ENCODE measurements at regions not wholly inside any gene's neighbourhood (a gene's known extent, or its start where the extent isn't known, plus 50 kb on each side); places are given as distances from the start of the nearest gene placed in this dataset.

- dilution Hi-C loops (cut with HindIII; ENCODE audit: low sequenced_read_pairs, unreplicated experiment), result no loop called here
- no peak for TF ChIP-seq RCOR1 (IDR thresholded peaks at IDR 0.05; ENCODE audit: insufficient replicate concordance, low read length)
- no peak for TF ChIP-seq MAZ (IDR thresholded peaks at IDR 0.05; ENCODE audit: borderline replicate concordance, low read depth, low read length)
- no peak for TF ChIP-seq RFX5 (IDR thresholded peaks at IDR 0.05; ENCODE audit: low read depth, low read length)
- peak; percentile 78 for TF ChIP-seq MAFK (IDR thresholded peaks at IDR 0.05; ENCODE audit: low read depth, low read length)
- no peak for TF ChIP-seq SMC3 (IDR thresholded peaks at IDR 0.05; ENCODE audit: low read depth, low read length)
- no peak for TF ChIP-seq CEBPB (IDR thresholded peaks at IDR 0.05; ENCODE audit: low read depth, low read length)
- Histone ChIP-seq H3K9ac (ENCODE audit: low read depth, low read length) (no peak overlapping the region), H3K23ac (ENCODE audit: low read depth, low read length) (no peak overlapping the region), H2BK5ac (ENCODE audit: low read depth, low read length, poor library complexity, severe bottlenecking) (no peak overlapping the region), H3K56ac (ENCODE audit: extremely low read depth, insufficient read depth, low read length) (no peak overlapping the region), H4K91ac (ENCODE audit: insufficient read depth, low read depth, low read length) (no peak overlapping the region), H2AK9ac (replicated peaks; ENCODE audit: low read depth, low read length, poor library complexity) (no peak overlapping the region), H4K20me1 (ENCODE audit: insufficient read depth, low read length) (no peaks in the 10 kb centered on the region), H3K14ac (replicated peaks; ENCODE audit: low read depth, low read length) (no peak overlapping the region), H3K36me3 (ENCODE audit: control insufficient read depth, insufficient read depth, low read length) (no peaks in the 10 kb centered on the region), H2AK5ac (ENCODE audit: low read depth, low read length) (no peak overlapping the region), H3K4me2 (ENCODE audit: low read depth, low read length) (no peak overlapping the region), H3K9me3 (ENCODE audit: control insufficient read depth, insufficient read depth, low read length) (0 out of 2 replicates have a peak, but pooled peaks cover 3% of the 10 kb centered on the region), H2AFZ (replicated peaks; ENCODE audit: low read length, poor library complexity) (no peak overlapping the region), H3K79me1 (ENCODE audit: low read depth in 1 of 2, low read length in 2 of 2) (no peaks in the 10 kb centered on the region), H4K8ac (ENCODE audit: low read depth in 2 of 2, low read length in 2 of 2) (no peak overlapping the region), H3K27ac (ENCODE audit: insufficient read depth, low read length) (no peak overlapping the region), H3K4ac (ENCODE audit: low read depth, low read length) (no peak overlapping the region), H3K4me1 (ENCODE audit: control insufficient read depth, insufficient read depth, low read length) (no peaks in the 10 kb centered on the region), H2BK15ac (ENCODE audit: low read depth, low read length) (no peak overlapping the region), H3K27me3 (ENCODE audit: control insufficient read depth, insufficient read depth, low read length) (no peaks in the 10 kb centered on the region), H3K18ac (ENCODE audit: low read depth, low read length) (no peak overlapping the region), H3K4me3 (ENCODE audit: insufficient read depth, low read depth, low read length) (no peak overlapping the region), H4K5ac (ENCODE audit: low read depth, low read length) (no peak overlapping the region), H2BK20ac (ENCODE audit: low read depth, low read length) (no peak overlapping the region), H3K9me1 (ENCODE audit: insufficient read depth, low read length) (no peaks in the 10 kb centered on the region), H2BK120ac (ENCODE audit: low read depth, low read length) (no peak overlapping the region)
- no CpG with 5 or more reads among the region's 2 CpGs for WGBS, 2 experiments (ENCODE audit: extremely low coverage in 2 of 2, insufficient read length in 1 of 2)
- CTCF ChIA-PET, result no interaction called here
- POLR2A ChIA-PET (ENCODE audit: unreplicated experiment), result no interaction called here
- no peak for DNase-seq
- no peak for ATAC-seq (ENCODE audit: low read depth)
- BruUV-seq (replicated peaks), result no TSS peak
- intact Hi-C loops (cut with micrococcal nuclease), result no loop called here
- in situ Hi-C loops (cut with MboI; ENCODE audit: low sequenced_read_pairs), result no loop called here
Observed at GRCh38 chr3:166519443-166519842, 682.2 kb upstream of the BCHE start.

Measured in IMR-90 (cell line).